ENCODE measurements at regions not wholly inside any gene's neighbourhood (a gene's known extent, or its start where the extent isn't known, plus 50 kb on each side); places are given as distances from the start of the nearest gene placed in this dataset.

GRCh38 chr5:103764403-103764802, 201.8 kb upstream of the NUDT12 start:
- no peaks in the 10 kb centered on the region for H3K27me3 ChIP-seq (ENCODE audit: control insufficient read depth in 3 of 3, insufficient read depth in 3 of 3, low read length in 2 of 3)
- no peak overlapping the region for H3K9ac ChIP-seq (ENCODE audit: insufficient read depth in 1 of 2, low read length in 2 of 2)
- TF ChIP-seq, protein P1, sequence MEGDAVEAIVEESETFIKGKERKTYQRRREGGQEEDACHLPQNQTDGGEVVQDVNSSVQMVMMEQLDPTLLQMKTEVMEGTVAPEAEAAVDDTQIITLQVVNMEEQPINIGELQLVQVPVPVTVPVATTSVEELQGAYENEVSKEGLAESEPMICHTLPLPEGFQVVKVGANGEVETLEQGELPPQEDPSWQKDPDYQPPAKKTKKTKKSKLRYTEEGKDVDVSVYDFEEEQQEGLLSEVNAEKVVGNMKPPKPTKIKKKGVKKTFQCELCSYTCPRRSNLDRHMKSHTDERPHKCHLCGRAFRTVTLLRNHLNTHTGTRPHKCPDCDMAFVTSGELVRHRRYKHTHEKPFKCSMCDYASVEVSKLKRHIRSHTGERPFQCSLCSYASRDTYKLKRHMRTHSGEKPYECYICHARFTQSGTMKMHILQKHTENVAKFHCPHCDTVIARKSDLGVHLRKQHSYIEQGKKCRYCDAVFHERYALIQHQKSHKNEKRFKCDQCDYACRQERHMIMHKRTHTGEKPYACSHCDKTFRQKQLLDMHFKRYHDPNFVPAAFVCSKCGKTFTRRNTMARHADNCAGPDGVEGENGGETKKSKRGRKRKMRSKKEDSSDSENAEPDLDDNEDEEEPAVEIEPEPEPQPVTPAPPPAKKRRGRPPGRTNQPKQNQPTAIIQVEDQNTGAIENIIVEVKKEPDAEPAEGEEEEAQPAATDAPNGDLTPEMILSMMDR (IDR thresholded peaks at IDR 0.05; ENCODE audit: control extremely low read depth, extremely low read depth): no peak
- no peak overlapping the region for H3K4me3 ChIP-seq
- no peaks in the 10 kb centered on the region for H3K4me1 ChIP-seq (ENCODE audit: control insufficient read depth in 5 of 5, insufficient read depth in 5 of 5, low read length in 5 of 5)
- DNase-seq (no peak), ATAC-seq (ENCODE audit: insufficient read depth, low FRiP score) (no peak)
- no peak overlapping the region for H3K27ac ChIP-seq (ENCODE audit: low read depth in 1 of 2, low read length in 1 of 2)
- 83 to 84% methylated on average over 10 of the region's 10 CpGs for WGBS, 2 donors
- no peaks in the 10 kb centered on the region for H3K9me3 ChIP-seq (ENCODE audit: control insufficient read depth in 4 of 4, insufficient read depth in 3 of 4, low read length in 3 of 4)
- H3K36me3 ChIP-seq (ENCODE audit: control insufficient read depth in 4 of 4, insufficient read depth in 4 of 4, low read length in 4 of 4): no peaks in the 10 kb centered on the region

DNA sequence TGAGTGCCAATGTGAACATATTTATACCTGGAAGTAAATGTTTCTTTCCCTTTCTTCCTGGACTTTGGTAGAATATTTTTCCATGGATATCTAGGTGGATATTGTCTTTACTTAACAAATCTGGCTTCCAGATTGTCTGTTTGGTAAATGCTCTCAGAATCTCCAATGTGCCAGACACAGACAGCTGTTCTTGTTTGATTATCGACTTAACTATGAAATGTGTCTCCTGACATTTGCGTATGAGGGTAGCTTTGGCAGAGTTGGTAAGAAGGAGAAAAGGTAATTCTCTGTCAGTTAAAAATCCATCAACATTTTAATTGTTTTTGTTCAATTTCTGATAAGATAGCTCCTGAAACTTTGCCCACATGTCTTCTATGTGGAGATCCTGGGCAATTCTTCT, 196.4 kb upstream of the NUDT12 start:
- no peak for ATAC-seq (ENCODE audit: insufficient read depth, low FRiP score)
- Histone ChIP-seq H3K27ac (ENCODE audit: low read depth in 1 of 2, low read length in 1 of 2) (no peak overlapping the region), H3K27me3 (ENCODE audit: control insufficient read depth in 3 of 3, insufficient read depth in 3 of 3, low read length in 2 of 3) (no peaks in the 10 kb centered on the region), H3K4me1 (ENCODE audit: control insufficient read depth in 5 of 5, insufficient read depth in 5 of 5, low read length in 5 of 5) (no peaks in the 10 kb centered on the region), H3K36me3 (ENCODE audit: control insufficient read depth in 4 of 4, insufficient read depth in 4 of 4, low read length in 4 of 4) (no peaks in the 10 kb centered on the region), H3K9ac (ENCODE audit: insufficient read depth in 1 of 2, low read length in 2 of 2) (no peak overlapping the region), H3K9me3 (ENCODE audit: control insufficient read depth in 4 of 4, insufficient read depth in 3 of 4, low read length in 3 of 4) (no peaks in the 10 kb centered on the region), H3K4me3 (no peak overlapping the region)
- TF ChIP-seq, protein P1 (IDR thresholded peaks at IDR 0.05; ENCODE audit: control extremely low read depth, extremely low read depth): no peak
- 89 to 96% methylated on average over 2 of the region's 2 CpGs for WGBS, 2 donors
- DNase-seq: no peak

GRCh38 chr5:103755974-103756373, 193.4 kb upstream of the NUDT12 start:
- no peak overlapping the region for H3K9ac ChIP-seq (ENCODE audit: insufficient read depth in 1 of 2, low read length in 2 of 2)
- TF ChIP-seq, protein P1 (IDR thresholded peaks at IDR 0.05; ENCODE audit: control extremely low read depth, extremely low read depth): no peak
- no peaks in the 10 kb centered on the region for H3K4me1 ChIP-seq (ENCODE audit: control insufficient read depth in 5 of 5, insufficient read depth in 5 of 5, low read length in 5 of 5)
- H3K4me3 ChIP-seq: no peak overlapping the region
- no peaks in the 10 kb centered on the region for H3K9me3 ChIP-seq (ENCODE audit: control insufficient read depth in 4 of 4, insufficient read depth in 3 of 4, low read length in 3 of 4)
- no peak overlapping the region for H3K27ac ChIP-seq (ENCODE audit: low read depth in 1 of 2, low read length in 1 of 2)
- ATAC-seq (ENCODE audit: insufficient read depth, low FRiP score): no peak
- no peaks in the 10 kb centered on the region for H3K36me3 ChIP-seq (ENCODE audit: control insufficient read depth in 4 of 4, insufficient read depth in 4 of 4, low read length in 4 of 4)
- H3K27me3 ChIP-seq (ENCODE audit: control insufficient read depth in 3 of 3, insufficient read depth in 3 of 3, low read length in 2 of 3): no peaks in the 10 kb centered on the region
- no peak for DNase-seq

GRCh38 chr5:103745353-103746065, 182.9 kb upstream of the NUDT12 start:
- no peak for ATAC-seq (ENCODE audit: insufficient read depth, low FRiP score)
- H3K27ac ChIP-seq (ENCODE audit: low read depth in 1 of 2, low read length in 1 of 2): no peak overlapping the region
- no peaks in the 10 kb centered on the region for H3K36me3 ChIP-seq (ENCODE audit: control insufficient read depth in 4 of 4, insufficient read depth in 4 of 4, low read length in 4 of 4)
- H3K27me3 ChIP-seq (ENCODE audit: control insufficient read depth in 3 of 3, insufficient read depth in 3 of 3, low read length in 2 of 3): no peaks in the 10 kb centered on the region
- H3K9me3 ChIP-seq (ENCODE audit: control insufficient read depth in 4 of 4, insufficient read depth in 3 of 4, low read length in 3 of 4): no peaks in the 10 kb centered on the region
- 89 to 92% methylated on average over 2 of the region's 2 CpGs for WGBS, 2 donors
- DNase-seq: no peak
- TF ChIP-seq, protein P1 (IDR thresholded peaks at IDR 0.05; ENCODE audit: control extremely low read depth, extremely low read depth): no peak
- H3K4me3 ChIP-seq: no peak overlapping the region
- no peaks in the 10 kb centered on the region for H3K4me1 ChIP-seq (ENCODE audit: control insufficient read depth in 5 of 5, insufficient read depth in 5 of 5, low read length in 5 of 5)
- no peak overlapping the region for H3K9ac ChIP-seq (ENCODE audit: insufficient read depth in 1 of 2, low read length in 2 of 2)
